Thymus (tissue), 11 donors: ENCODE measurements at regions not wholly inside any gene's neighbourhood (a gene's known extent, or its start where the extent isn't known, plus 50 kb on each side); places are given as distances from the start of the nearest gene placed in this dataset.

Source experiments
- DNase-seq, 9 donors: peaks; one replicate each; pipeline ENCODE4 v3.0.0-alpha.2; 2013; ENCODE audit warnings: low spot score in 9 of 9, low read depth in 6 of 9, missing footprints in 1 of 9
- H3K27ac ChIP-seq, 2 donors: one replicate each; pipeline ENCODE4 v1.5.1; 2013; ENCODE audit warnings: control low read depth in 1 of 2, low read depth in 1 of 2, low read length in 1 of 2, mild to moderate bottlenecking in 1 of 2, moderate library complexity in 1 of 2
- H3K27me3 ChIP-seq, 2 donors: one replicate each; pipeline ENCODE4 v1.5.1; 2013; ENCODE audit warnings: low read length in 1 of 2; ENCODE audit not compliant: control insufficient read depth in 2 of 2, insufficient read depth in 1 of 2
- H3K36me3 ChIP-seq, 2 donors: one replicate each; pipeline ENCODE4 v1.5.1; 2013; ENCODE audit warnings: low read length in 1 of 2, mild to moderate bottlenecking in 1 of 2, moderate library complexity in 1 of 2; ENCODE audit not compliant: control insufficient read depth in 2 of 2, insufficient read depth in 2 of 2
- H3K4me1 ChIP-seq, 2 donors: one replicate each; pipeline ENCODE4 v1.5.1; 2013; ENCODE audit warnings: low read length in 2 of 2; ENCODE audit not compliant: control insufficient read depth in 2 of 2, insufficient read depth in 2 of 2
- H3K4me3 ChIP-seq, 2 donors: one replicate each; pipeline ENCODE4 v1.5.1; 2013; ENCODE audit warnings: low read length in 2 of 2, control low read depth in 1 of 2, mild to moderate bottlenecking in 1 of 2
- H3K9me3 ChIP-seq, 2 donors: one replicate each; pipeline ENCODE4 v1.5.1; 2013; ENCODE audit warnings: low read length in 1 of 2, mild to moderate bottlenecking in 1 of 2; ENCODE audit not compliant: control insufficient read depth in 2 of 2, insufficient read depth in 1 of 2
- WGBS: extraction: QIAGEN DNeasy Blood & Tissue Kit; methylation state at CpG from one replicate; pipeline ENCODE4 v1.1.7; 2013; 5-methylcytosine and 5-hydroxymethylcytosine counted together
- donor health status: healthy.

DNA sequence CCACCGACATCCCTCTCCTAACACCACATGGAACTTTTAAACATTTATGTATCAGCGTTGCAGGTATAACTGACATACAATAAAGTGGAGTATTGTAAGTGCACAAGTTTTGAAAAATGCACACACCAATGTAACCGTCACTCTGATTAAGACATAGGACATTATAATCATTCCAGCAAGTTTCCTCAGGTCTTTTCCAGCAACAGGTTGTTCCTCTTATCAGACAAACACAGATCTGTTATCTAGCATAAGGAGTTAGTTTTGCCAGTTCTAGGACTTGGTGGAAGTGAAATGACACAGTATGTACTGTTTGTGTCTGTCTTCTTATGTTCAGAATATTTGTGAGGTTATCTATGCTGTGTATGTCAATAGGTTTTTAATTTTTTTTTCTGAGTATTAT, 69.5 kb upstream of the TRPC7 start:
- Histone ChIP-seq H3K27ac (no peak overlapping the region), H3K4me1 (no peaks in the 10 kb centered on the region), H3K9me3 (no peaks in the 10 kb centered on the region), H3K4me3 (no peak overlapping the region), H3K36me3 (no peaks in the 10 kb centered on the region), H3K27me3 (no peaks in the 10 kb centered on the region)
- 94% methylated on average over 3 of the region's 3 CpGs for WGBS
- DNase-seq = no peak

DNA sequence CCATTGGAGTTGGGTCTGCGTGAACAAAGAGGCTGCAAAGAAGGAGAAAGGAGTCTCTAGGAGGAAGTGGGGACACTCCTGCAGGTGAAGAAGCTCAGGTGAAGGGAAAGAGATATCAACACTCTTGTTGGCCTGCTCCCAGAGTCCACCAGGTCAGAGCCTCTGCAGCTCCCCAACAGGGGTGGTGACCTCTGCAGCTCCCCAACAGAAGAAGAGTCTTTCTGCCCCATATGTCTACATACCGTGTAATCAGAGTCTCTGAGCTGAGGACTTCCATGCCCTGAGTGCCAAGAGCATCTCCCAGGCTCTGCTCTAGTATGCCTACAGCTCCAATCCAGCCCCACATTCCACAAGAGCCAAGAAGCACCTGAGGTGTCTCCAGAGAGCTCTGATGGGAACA, 67.4 kb upstream of the TRPC7 start:
- Histone ChIP-seq H3K9me3 (no peaks in the 10 kb centered on the region), H3K27me3 (no peaks in the 10 kb centered on the region), H3K27ac (no peak overlapping the region), H3K4me1 (no peaks in the 10 kb centered on the region), H3K36me3 (no peaks in the 10 kb centered on the region), H3K4me3 (no peak overlapping the region)
- no peak for DNase-seq
- 82% methylated on average over 2 of the region's 2 CpGs for WGBS

DNA sequence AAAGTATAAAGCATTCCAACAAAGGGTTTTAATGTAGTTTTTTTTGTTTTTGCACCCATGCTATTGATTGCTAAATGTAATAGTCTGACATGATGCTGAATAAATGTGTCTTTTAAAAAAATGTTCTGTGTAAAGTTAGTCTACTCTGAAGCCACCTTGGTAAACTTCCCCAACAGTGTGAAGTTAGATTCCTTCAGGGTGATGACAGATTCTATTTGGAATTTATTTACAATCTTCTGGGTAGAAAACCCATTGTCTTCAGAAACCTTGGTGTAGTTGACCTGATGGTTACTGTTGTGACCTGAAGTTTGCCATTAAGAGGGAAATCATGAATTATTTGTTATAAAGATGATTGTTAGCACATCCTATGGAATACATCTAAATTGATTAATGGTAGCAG, 64.7 kb upstream of the TRPC7 start:
- Histone ChIP-seq H3K4me1 (no peaks in the 10 kb centered on the region), H3K27me3 (no peaks in the 10 kb centered on the region), H3K4me3 (no peak overlapping the region), H3K27ac (no peak overlapping the region), H3K36me3 (no peaks in the 10 kb centered on the region), H3K9me3 (no peaks in the 10 kb centered on the region)
- no peak for DNase-seq

DNA sequence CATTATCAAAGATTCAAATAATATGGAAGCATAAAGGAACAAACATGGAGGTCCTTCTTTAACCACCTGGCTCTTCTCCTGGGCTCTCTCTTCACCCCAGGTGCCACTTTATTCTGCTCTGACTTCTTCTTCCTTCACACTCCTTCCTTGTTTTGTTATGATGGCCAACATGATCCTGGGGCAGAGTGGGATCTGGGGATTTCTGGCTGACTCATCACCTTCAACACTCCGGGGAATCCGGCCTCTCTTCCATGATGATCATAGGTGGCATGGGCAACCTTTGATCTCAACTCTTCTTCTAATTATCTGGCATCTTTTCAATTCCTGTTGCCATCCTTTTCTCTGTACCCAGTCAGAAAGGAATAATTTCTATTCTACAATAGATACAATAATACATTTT, 62.1 kb upstream of the TRPC7 start:
- no peak overlapping the region for H3K4me3 ChIP-seq
- no peaks in the 10 kb centered on the region for H3K27me3 ChIP-seq
- DNase-seq = no peak
- H3K4me1 ChIP-seq = no peaks in the 10 kb centered on the region
- 96% methylated on average over 2 of the region's 2 CpGs for WGBS
- no peak overlapping the region for H3K27ac ChIP-seq
- H3K36me3 ChIP-seq = no peaks in the 10 kb centered on the region
- H3K9me3 ChIP-seq = no peaks in the 10 kb centered on the region

DNA sequence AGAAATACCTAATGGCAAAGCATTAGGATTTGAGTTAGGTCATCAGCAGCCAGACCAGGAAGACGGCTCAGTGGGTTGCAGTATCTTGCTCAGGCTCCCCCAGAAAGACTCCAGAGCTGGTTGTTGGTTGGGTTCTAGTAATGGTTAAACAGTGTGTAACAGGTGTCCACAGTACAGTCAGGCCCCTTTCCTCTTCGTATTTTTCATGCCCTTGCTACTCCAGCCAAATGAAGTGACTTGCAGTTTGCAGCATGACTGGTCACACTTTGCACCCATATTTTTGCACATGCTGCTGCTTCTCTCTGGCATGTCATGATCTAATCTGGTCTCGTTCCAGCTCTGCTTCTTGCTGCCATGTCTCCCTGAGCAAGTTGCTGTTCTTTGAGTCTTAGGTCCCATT, 60.6 kb upstream of the TRPC7 start:
- 78% methylated on average over 3 of the region's 3 CpGs for WGBS

DNA sequence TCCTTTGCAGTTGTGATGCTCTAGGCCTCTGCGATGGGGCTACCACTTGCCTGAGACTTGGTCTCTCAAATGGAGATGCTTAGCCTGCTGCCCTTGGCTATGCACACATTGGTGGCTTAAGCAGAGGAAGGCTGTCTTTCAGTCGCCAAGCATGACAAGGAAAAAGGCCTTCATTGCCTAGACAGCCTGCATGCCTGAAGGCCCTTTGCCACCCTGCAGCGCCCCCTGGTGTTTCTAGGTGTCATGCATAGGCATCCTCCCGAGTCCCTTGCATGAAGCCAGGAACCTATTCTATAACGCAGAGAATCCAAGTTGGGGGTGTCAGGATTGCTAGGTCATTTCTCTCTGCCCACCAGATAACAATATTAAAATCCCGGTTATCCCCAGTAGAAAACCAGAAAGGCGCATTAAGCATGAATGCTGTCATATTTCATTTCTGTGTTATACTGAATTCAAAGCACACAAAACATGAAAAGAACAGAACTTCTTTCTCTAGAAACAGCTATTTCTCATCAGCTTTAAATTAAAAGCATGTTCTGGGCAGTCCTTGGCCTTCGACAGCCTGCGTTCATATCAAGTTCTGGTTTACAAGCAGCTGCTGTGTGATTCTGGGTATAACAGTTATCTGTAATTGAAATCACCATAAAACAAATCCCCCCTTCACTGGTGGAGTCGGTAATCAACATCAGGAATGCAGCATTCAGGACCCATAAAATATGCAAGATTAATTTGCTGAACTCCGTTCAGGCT, 59.7 kb upstream of the TRPC7 start:
- 51% methylated on average over 11 of the region's 11 CpGs for WGBS
- no peaks in the 10 kb centered on the region for H3K4me1 ChIP-seq
- peak in 7 of 9 donors; percentile 2 to 44 (median 14) for DNase-seq
- no peak overlapping the region for H3K4me3 ChIP-seq
- no peak overlapping the region for H3K27ac ChIP-seq
- H3K36me3 ChIP-seq = no peaks in the 10 kb centered on the region
- no peaks in the 10 kb centered on the region for H3K9me3 ChIP-seq
- no peaks in the 10 kb centered on the region for H3K27me3 ChIP-seq

More for the DNA sequence above, 60.6 kb upstream of the TRPC7 start:
- no peak overlapping the region for H3K4me3 ChIP-seq
- H3K36me3 ChIP-seq = no peaks in the 10 kb centered on the region
- H3K4me1 ChIP-seq = no peaks in the 10 kb centered on the region
- H3K9me3 ChIP-seq = no peaks in the 10 kb centered on the region
- H3K27ac ChIP-seq = no peak overlapping the region
- DNase-seq = no peak
- no peaks in the 10 kb centered on the region for H3K27me3 ChIP-seq

DNA sequence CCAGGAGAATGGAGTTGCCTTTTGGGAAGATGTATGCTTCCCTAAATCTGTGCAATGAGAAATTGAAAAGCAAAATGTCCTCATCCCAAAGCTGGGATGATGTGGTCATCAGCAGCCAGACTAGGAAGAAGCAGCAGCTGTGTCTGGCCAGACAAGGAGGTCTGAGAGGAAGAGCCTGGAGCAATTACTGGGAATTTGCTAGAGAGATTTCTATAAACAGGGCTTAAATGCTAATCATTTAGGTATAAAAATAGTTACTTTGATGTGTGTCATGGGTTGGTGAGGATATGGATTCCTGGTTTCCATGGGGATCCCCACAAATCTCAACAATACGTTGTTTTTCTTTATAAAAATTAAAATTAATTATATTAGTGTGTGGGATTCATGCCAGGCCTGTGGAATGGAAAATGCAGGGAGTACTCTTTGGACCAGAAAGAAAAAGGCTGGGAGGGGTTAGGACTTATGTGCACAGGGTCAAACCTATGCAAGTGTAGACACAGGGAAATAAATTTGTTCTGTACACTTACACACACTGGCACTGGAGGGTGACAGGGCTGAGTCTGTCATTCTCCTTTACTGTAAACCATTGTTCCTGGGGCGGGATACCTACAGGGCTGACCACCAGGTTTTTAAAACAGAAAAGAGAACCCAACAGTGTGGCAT, 58.7 kb upstream of the TRPC7 start:
- no peaks in the 10 kb centered on the region for H3K36me3 ChIP-seq
- H3K4me3 ChIP-seq = no peak overlapping the region
- H3K27ac ChIP-seq = no peak overlapping the region
- no peaks in the 10 kb centered on the region for H3K27me3 ChIP-seq
- no peaks in the 10 kb centered on the region for H3K4me1 ChIP-seq
- no peak for DNase-seq
- 90% methylated on average over 2 of the region's 2 CpGs for WGBS
- H3K9me3 ChIP-seq = no peaks in the 10 kb centered on the region

DNA sequence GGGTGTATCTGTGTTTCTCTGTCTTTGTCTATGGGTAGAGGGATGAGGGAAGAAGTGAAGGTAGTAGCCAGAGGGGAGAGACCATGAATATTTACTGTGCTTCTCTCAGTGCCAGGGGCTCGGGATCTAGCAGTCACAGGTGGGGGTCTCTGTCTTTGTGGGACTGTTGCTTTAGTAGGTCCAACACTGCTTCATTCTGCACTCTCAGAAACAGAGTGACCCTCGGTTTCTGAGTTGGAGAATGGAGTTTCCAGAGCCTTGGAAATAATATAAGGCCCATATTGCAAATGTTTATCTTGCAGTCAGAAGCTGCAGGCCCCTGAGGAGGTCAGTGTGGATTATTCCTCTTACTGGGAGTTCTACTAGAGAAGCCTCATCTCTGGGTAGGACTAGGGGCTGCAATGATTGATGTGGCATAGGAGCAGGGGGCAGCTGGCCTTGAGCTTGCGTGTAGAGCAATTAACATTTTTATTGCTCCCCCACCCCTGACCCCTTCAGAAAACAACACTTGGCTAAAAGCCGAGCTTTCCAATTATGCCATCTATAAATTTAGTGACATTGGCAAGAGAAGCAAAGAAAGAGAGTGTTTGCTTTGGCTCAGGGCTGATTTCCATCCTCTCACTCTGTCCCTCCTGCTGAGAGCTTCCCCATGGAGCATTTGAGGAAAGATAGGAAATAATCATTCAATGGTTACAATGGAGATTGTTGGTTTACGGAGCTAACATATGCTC, 55.0 kb upstream of the TRPC7 start:
- 68% methylated on average over 5 of the region's 5 CpGs for WGBS
- DNase-seq = no peak
- no peaks in the 10 kb centered on the region for H3K4me1 ChIP-seq

DNA sequence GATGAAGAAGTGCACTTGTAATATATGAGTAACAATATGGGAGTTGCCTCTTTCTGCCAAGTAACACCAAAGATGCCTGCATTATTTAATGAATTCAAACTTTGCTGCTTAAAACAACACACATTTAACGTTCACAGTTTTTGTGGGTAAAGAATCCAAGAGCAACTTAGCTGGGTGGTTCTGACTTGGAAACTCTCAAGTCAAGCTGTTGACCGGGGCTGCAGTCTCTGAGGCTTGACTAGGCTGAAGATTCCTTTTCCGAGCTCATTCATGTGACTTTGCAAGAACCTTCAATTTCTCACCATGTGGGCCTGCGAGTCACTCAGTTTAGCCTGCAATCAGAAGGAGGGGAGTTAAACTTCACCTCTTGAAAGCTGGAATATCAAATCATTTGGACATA, 53.0 kb upstream of the TRPC7 start:
- Histone ChIP-seq H3K27me3 (no peaks in the 10 kb centered on the region), H3K36me3 (no peaks in the 10 kb centered on the region), H3K4me3 (no peak overlapping the region), H3K4me1 (no peaks in the 10 kb centered on the region), H3K9me3 (no peaks in the 10 kb centered on the region), H3K27ac (no peak overlapping the region)
- 81% methylated on average over 4 of the region's 4 CpGs for WGBS
- DNase-seq = no peak

More for the DNA sequence above, 55.0 kb upstream of the TRPC7 start:
- no peaks in the 10 kb centered on the region for H3K27me3 ChIP-seq
- no peaks in the 10 kb centered on the region for H3K9me3 ChIP-seq
- no peak overlapping the region for H3K27ac ChIP-seq
- no peak overlapping the region for H3K4me3 ChIP-seq
- H3K36me3 ChIP-seq = no peaks in the 10 kb centered on the region
